Breast epithelium (tissue), 4 donors: ENCODE measurements at regions not wholly inside any gene's neighbourhood (a gene's known extent, or its start where the extent isn't known, plus 50 kb on each side); places are given as distances from the start of the nearest gene placed in this dataset.

Source experiments
- DNase-seq, 2 donors: peaks; one replicate each; pipeline ENCODE4 v3.0.0-alpha.2; 2019; ENCODE audit warnings: low spot score in 2 of 2
- H3K27ac ChIP-seq, 2 donors: fragments of 200-600 bp; sonication (generic) in 1 of 2; one replicate each; pipeline ENCODE4 v1.5.1; 2016 to 2019; ENCODE audit warnings: mild to moderate bottlenecking in 1 of 2
- H3K27me3 ChIP-seq, 2 donors: fragments of 200-600 bp; sonication (generic) in 1 of 2; one replicate each; pipeline versions ENCODE4 v1.5.1 to v1.6.0; 2017 to 2019; ENCODE audit warnings: control low read depth in 1 of 2, mild to moderate bottlenecking in 1 of 2
- H3K36me3 ChIP-seq: fragments of 200-600 bp; one replicate; pipeline ENCODE4 v1.5.1; 2019
- H3K4me1 ChIP-seq, 2 donors: fragments of 200-600 bp; sonication (generic); one replicate each; pipeline ENCODE4 v1.5.1; 2016 to 2019; ENCODE audit warnings: control low read depth in 1 of 2
- H3K4me3 ChIP-seq, 3 donors: fragments of 200-600 bp; sonication (generic); 1 replicate in 2 of 3; 2 replicates in 1 of 3; pipeline ENCODE4 v1.5.1; 2016 to 2019; ENCODE audit warnings: mild to moderate bottlenecking in 3 of 3, moderate library complexity in 2 of 3
- H3K9me3 ChIP-seq, 2 donors: fragments of 200-600 bp; sonication (generic) in 1 of 2; one replicate each; pipeline ENCODE4 v1.5.1; 2016 to 2019; ENCODE audit warnings: control low read depth in 1 of 2
- POLR2A ChIP-seq: fragments of 450-650 bp; IDR thresholded peaks from one replicate; pipeline ENCODE4 v1.6.1; 2016; ENCODE audit warnings: antibody characterized with exemption, mild to moderate bottlenecking, moderate library complexity
- POLR2AphosphoS5 ChIP-seq, 3 donors: sonication (generic); formaldehyde crosslinking; IDR thresholded peaks; one replicate each; pipeline ENCODE4 v1.6.1; 2017; ENCODE audit warnings: antibody characterized with exemption in 3 of 3
- intact Hi-C: fragments of 100-400 bp; cut with DNase I; formaldehyde crosslinking; loops from one replicate; pipeline ENCODE4 v1.15.1; 2023; ENCODE audit warnings: low total_unique reads
- TF ChIP-seq, protein P1 (sequence below), 3 donors: fragments of 450-650 bp; IDR thresholded peaks; one replicate each; pipeline ENCODE4 v1.5.1; 2016 to 2017; ENCODE audit warnings: antibody characterized with exemption in 3 of 3, mild to moderate bottlenecking in 3 of 3, moderate library complexity in 3 of 3

DNA sequence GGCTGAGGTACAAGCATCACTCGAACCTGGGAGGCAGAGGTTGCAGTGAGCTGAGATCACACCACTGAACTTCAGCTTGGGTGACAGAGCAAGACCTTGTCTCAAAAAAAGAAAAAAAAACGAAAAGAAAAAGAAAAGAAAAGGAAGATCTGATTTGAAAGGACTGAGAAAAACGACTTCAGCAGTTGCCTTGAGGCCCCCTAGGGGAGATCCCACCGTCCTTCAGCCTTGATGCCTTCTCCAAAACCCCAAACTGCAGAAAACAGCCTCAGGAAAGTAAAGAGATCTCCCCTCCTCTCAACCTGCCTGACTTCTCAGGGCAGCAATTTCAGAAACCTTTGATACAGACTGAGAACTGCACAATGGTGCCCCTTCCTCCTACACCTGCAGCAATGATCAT, 50.9 kb upstream of the BCAR3 start:
- H3K4me3 ChIP-seq = no peak overlapping the region
- no peaks in the 10 kb centered on the region for H3K27me3 ChIP-seq
- no peak for DNase-seq
- no peaks in the 10 kb centered on the region for H3K4me1 ChIP-seq
- TF ChIP-seq POLR2A (no peak), POLR2AphosphoS5 (IDR thresholded peaks at IDR 0.05) (no peak)
- TF ChIP-seq, protein P1, sequence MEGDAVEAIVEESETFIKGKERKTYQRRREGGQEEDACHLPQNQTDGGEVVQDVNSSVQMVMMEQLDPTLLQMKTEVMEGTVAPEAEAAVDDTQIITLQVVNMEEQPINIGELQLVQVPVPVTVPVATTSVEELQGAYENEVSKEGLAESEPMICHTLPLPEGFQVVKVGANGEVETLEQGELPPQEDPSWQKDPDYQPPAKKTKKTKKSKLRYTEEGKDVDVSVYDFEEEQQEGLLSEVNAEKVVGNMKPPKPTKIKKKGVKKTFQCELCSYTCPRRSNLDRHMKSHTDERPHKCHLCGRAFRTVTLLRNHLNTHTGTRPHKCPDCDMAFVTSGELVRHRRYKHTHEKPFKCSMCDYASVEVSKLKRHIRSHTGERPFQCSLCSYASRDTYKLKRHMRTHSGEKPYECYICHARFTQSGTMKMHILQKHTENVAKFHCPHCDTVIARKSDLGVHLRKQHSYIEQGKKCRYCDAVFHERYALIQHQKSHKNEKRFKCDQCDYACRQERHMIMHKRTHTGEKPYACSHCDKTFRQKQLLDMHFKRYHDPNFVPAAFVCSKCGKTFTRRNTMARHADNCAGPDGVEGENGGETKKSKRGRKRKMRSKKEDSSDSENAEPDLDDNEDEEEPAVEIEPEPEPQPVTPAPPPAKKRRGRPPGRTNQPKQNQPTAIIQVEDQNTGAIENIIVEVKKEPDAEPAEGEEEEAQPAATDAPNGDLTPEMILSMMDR (IDR thresholded peaks at IDR 0.05) = no peak
- no peaks in the 10 kb centered on the region for H3K9me3 ChIP-seq
- H3K36me3 ChIP-seq = no peaks in the 10 kb centered on the region
- H3K27ac ChIP-seq = no peak overlapping the region
- intact Hi-C loops = no loop called here
